ENCODE measurements at regions not wholly inside any gene's neighbourhood (a gene's known extent, or its start where the extent isn't known, plus 50 kb on each side); places are given as distances from the start of the nearest gene placed in this dataset.

DNA sequence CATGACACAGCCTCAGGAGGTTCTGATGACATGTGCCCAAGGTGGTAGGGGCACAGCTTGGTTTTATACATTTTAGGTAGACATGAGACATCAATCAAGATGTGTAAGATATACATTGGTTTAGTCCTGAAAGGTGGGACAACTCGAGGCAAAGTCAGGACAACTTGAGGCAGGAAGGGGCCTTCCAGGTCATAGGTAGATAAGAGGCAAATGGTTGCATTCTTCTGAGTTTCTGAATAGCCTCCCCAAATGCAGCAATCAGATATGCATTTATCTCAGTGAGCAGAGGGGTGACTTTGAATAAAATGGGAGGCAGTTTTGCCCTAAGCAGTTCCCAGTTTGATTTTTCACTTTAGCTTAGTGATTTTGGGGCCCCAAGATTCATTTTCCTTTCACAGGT, 91.6 kb downstream of the CHCHD4 start:
- TF ChIP-seq CTCF (IDR thresholded peaks at IDR 0.05): no peak
- no peak for TF ChIP-seq POLR2A (IDR thresholded peaks at IDR 0.05)
